ENCODE measurements at regions not wholly inside any gene's neighbourhood (a gene's known extent, or its start where the extent isn't known, plus 50 kb on each side); places are given as distances from the start of the nearest gene placed in this dataset.

- no peak overlapping the region for H3K23ac ChIP-seq (ENCODE audit: low read depth, low read length)
- no peaks in the 10 kb centered on the region for H3K9me1 ChIP-seq (ENCODE audit: insufficient read depth, low read length)
- H3K36me3 ChIP-seq (ENCODE audit: control insufficient read depth, insufficient read depth, low read length) = no peaks in the 10 kb centered on the region
- POLR2A ChIA-PET (ENCODE audit: unreplicated experiment) = no interaction called here
- dilution Hi-C loops (cut with HindIII; ENCODE audit: low sequenced_read_pairs, unreplicated experiment) (no loop called here), in situ Hi-C loops (cut with MboI; ENCODE audit: low sequenced_read_pairs) (no loop called here), intact Hi-C loops (cut with micrococcal nuclease) (loop anchor here (10.0 kb wide), 1 partner anchor 191 kb away; no protein-coding TSS in a partner anchor)
- no peaks in the 10 kb centered on the region for H3K9me3 ChIP-seq (ENCODE audit: control insufficient read depth, insufficient read depth, low read length)
- H3K4me2 ChIP-seq (ENCODE audit: low read depth, low read length) = no peak overlapping the region
- no peaks in the 10 kb centered on the region for H3K27me3 ChIP-seq (ENCODE audit: control insufficient read depth, insufficient read depth, low read length)
- H3K4me1 ChIP-seq (ENCODE audit: control insufficient read depth, insufficient read depth, low read length) = no peaks in the 10 kb centered on the region
- no peak overlapping the region for H2BK120ac ChIP-seq (ENCODE audit: low read depth, low read length)
- H2BK15ac ChIP-seq (ENCODE audit: low read depth, low read length) = no peak overlapping the region
- H3K4me3 ChIP-seq (ENCODE audit: insufficient read depth, low read depth, low read length) = no peak overlapping the region
- no peak for ATAC-seq (ENCODE audit: low read depth)
- no CpG with 5 or more reads among the region's 3 CpGs for WGBS, 2 experiments (ENCODE audit: extremely low coverage in 2 of 2, insufficient read length in 1 of 2)
- H3K56ac ChIP-seq (ENCODE audit: extremely low read depth, insufficient read depth, low read length) = no peak overlapping the region
- CTCF ChIA-PET = no interaction called here
- no peak overlapping the region for H3K27ac ChIP-seq (ENCODE audit: insufficient read depth, low read length)
- H3K14ac ChIP-seq (replicated peaks; ENCODE audit: low read depth, low read length) = no peak overlapping the region
- H2AK9ac ChIP-seq (replicated peaks; ENCODE audit: low read depth, low read length, poor library complexity) = no peak overlapping the region
- no peak overlapping the region for H3K4ac ChIP-seq (ENCODE audit: low read depth, low read length)
- no peaks in the 10 kb centered on the region for H3K79me1 ChIP-seq (ENCODE audit: low read depth in 1 of 2, low read length in 2 of 2)
- no peak overlapping the region for H2BK5ac ChIP-seq (ENCODE audit: low read depth, low read length, poor library complexity, severe bottlenecking)
- no peak overlapping the region for H4K8ac ChIP-seq (ENCODE audit: low read depth in 2 of 2, low read length in 2 of 2)
- no peak overlapping the region for H2BK20ac ChIP-seq (ENCODE audit: low read depth, low read length)
- DNase-seq = no peak
- TF ChIP-seq MAZ (IDR thresholded peaks at IDR 0.05; ENCODE audit: borderline replicate concordance, low read depth, low read length) (no peak), NFE2L2 (IDR thresholded peaks at IDR 0.05; ENCODE audit: low read depth, low read length) (no peak), CHD1 (IDR thresholded peaks at IDR 0.05; ENCODE audit: low read depth, low read length) (no peak), POLR2A (IDR thresholded peaks at IDR 0.05; ENCODE audit: low read depth, low read length) (no peak), MAFK (IDR thresholded peaks at IDR 0.05; ENCODE audit: low read depth, low read length) (no peak), BHLHE40 (IDR thresholded peaks at IDR 0.05; ENCODE audit: low read depth, low read length) (no peak), RAD21 (IDR thresholded peaks at IDR 0.05; ENCODE audit: low read length) (no peak), MXI1 (IDR thresholded peaks at IDR 0.05; ENCODE audit: borderline replicate concordance, low read depth, low read length) (no peak), SMC3 (IDR thresholded peaks at IDR 0.05; ENCODE audit: low read depth, low read length) (no peak)
- no peak overlapping the region for H4K91ac ChIP-seq (ENCODE audit: insufficient read depth, low read depth, low read length)
- no peak overlapping the region for H2AFZ ChIP-seq (replicated peaks; ENCODE audit: low read length, poor library complexity)
- no TSS peak for BruUV-seq (replicated peaks)
- no peak overlapping the region for H3K18ac ChIP-seq (ENCODE audit: low read depth, low read length)
- H2AK5ac ChIP-seq (ENCODE audit: low read depth, low read length) = no peak overlapping the region
- H4K20me1 ChIP-seq (ENCODE audit: insufficient read depth, low read length) = no peaks in the 10 kb centered on the region
- H4K5ac ChIP-seq (ENCODE audit: low read depth, low read length) = no peak overlapping the region
- no peak overlapping the region for H3K9ac ChIP-seq (ENCODE audit: low read depth, low read length)
Observed at GRCh38 chr3:73243740-73244139, 182.3 kb downstream of the EBLN2 start.
